LNCaP clone FGC (cell line): ENCODE measurements at regions not wholly inside any gene's neighbourhood (a gene's known extent, or its start where the extent isn't known, plus 50 kb on each side); places are given as distances from the start of the nearest gene placed in this dataset.

Experiments
- DNase-seq: peaks from one replicate; pipeline ENCODE4 v3.0.0-alpha.2; 2011; ENCODE audit warnings: low read depth
- H3K4me3 ChIP-seq: 2 replicates; pipeline ENCODE4 v1.5.1; 2011; ENCODE audit warnings: mild to moderate bottlenecking, low read depth, low read length, control low read depth
- TF ChIP-seq, protein P1 (sequence below): IDR thresholded peaks from 2 replicates; pipeline ENCODE4 v1.5.1; 2012; ENCODE audit warnings: mild to moderate bottlenecking; ENCODE audit not compliant: control insufficient read depth, insufficient read depth; ENCODE audit errors: extremely low read depth

- no peak for DNase-seq
- H3K4me3 ChIP-seq: no peak overlapping the region
- TF ChIP-seq, protein P1, sequence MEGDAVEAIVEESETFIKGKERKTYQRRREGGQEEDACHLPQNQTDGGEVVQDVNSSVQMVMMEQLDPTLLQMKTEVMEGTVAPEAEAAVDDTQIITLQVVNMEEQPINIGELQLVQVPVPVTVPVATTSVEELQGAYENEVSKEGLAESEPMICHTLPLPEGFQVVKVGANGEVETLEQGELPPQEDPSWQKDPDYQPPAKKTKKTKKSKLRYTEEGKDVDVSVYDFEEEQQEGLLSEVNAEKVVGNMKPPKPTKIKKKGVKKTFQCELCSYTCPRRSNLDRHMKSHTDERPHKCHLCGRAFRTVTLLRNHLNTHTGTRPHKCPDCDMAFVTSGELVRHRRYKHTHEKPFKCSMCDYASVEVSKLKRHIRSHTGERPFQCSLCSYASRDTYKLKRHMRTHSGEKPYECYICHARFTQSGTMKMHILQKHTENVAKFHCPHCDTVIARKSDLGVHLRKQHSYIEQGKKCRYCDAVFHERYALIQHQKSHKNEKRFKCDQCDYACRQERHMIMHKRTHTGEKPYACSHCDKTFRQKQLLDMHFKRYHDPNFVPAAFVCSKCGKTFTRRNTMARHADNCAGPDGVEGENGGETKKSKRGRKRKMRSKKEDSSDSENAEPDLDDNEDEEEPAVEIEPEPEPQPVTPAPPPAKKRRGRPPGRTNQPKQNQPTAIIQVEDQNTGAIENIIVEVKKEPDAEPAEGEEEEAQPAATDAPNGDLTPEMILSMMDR: no peak
These were observed 68.8 kb upstream of the INSIG1 start for GRCh38 chr7:155228894-155229293.

- TF ChIP-seq, protein P1: no peak
- H3K4me3 ChIP-seq: no peak overlapping the region
- no peak for DNase-seq
These were observed 68.0 kb upstream of the INSIG1 start for GRCh38 chr7:155229548-155230168.

DNA sequence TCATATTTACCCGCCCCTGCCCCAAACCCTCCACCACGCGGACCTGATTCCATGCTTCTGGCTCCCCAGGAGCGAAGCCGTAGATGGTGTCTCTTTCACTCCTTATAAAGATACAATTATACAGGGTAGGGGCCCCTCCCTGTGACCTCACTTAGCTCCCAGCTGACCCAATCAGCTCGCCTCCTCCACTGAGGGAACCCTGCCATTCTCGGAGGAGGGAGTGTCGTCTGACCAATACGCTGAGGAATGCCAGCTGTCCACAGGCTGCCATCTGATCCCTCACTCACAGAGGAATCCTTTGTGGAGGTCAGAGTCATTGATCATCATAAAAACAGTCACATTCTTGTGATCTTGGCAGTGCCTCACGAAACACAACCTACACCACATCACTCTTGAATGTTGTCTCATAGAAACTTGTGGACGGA is 67.5 kb upstream of the INSIG1 start:
- no peak for DNase-seq
- TF ChIP-seq, protein P1: no peak
- no peak overlapping the region for H3K4me3 ChIP-seq

DNA sequence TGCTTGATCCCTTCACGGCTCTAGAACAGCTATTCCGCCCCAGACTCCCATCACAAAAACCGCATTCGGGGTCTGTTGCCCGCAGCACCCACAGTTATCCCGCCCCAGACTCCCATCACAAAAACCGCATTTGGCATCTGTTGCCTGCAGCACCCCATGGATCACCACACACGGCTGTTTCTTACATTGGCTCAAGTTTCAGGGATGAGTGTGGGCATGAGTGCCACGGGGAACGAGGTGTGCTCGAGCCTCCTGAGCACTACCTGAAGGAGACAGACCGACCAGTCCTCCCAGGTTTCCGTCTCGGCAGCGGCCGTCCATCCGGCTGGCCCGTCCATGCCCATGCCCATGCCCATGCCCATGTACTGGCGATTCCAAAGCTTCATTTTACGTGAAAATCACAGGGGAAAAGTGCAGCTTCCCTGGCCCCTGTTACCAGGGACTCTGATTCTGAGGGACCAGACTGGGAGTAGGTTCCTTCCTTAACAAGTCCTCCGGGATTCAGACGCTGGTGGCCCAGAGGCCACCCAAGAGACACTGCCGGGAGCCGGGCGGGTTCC is 66.4 kb upstream of the INSIG1 start:
- TF ChIP-seq, protein P1: no peak
- H3K4me3 ChIP-seq: no peak overlapping the region
- no peak for DNase-seq

DNA sequence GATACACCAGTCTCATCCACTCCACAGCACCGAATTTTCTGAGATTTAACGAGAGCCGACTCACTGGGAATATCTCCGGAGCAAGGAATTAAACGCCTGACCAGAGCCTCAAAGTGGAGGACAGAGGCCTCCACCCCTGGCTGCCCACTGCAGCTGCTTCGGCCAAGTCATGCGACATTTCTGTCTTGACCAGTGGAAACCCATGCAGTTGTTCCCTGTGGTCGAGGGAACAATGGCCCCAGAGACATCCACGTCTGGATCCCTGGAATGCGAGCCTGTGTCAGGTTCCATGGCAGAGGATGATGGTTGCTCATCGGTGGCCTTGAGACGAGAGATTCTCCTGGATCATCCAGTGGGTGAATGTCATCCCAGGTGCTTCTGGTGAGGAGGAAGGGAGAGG is 65.7 kb upstream of the INSIG1 start:
- no peak for DNase-seq
- no peak overlapping the region for H3K4me3 ChIP-seq
- TF ChIP-seq, protein P1: no peak

- H3K4me3 ChIP-seq: no peak overlapping the region
- TF ChIP-seq, protein P1: no peak
These were observed 64.8 kb upstream of the INSIG1 start for GRCh38 chr7:155232911-155233310.

More at GRCh38 chr7:155232911-155233310, 64.8 kb upstream of the INSIG1 start:
- no peak for DNase-seq
